ENCODE measurements at regions not wholly inside any gene's neighbourhood (a gene's known extent, or its start where the extent isn't known, plus 50 kb on each side); places are given as distances from the start of the nearest gene placed in this dataset.

- Histone ChIP-seq H3K4me1 (no peaks in the 10 kb centered on the region), H3K36me3 (no peaks in the 10 kb centered on the region), H3K27ac (no peak overlapping the region), H3K9me3 (peaks cover 0 to 4% (median 0%) of the 10 kb centered on the region in 4 donors), H3K4me3 (no peak overlapping the region), H3K27me3 (no peaks in the 10 kb centered on the region)
- TF ChIP-seq POLR2A (IDR thresholded peaks at IDR 0.05) = no peak
- no peak for TF ChIP-seq CTCF (IDR thresholded peaks at IDR 0.05)
- no peak for DNase-seq
Observed at GRCh38 chr12:113577464-113578129, 105.9 kb upstream of the LHX5 start.

DNA sequence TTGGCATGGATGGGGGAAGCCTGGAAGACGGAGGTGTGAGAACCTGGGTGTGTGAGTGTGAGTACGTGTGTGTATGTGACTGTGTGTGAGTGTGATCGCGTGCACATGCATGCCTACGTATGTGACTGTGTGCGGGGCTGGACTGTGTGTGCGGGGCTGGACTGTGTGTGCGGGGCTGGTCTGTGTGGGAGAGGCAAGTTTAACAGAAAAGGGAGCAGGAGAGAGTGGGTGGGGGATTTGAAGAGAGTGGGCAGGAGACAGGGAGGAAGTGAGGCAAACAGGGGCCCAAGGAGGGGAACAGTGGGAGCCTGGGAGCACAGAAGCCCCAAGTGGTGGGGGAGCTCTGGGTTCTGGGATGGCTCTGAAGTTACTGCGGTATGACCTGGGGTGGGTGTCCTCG, 103.7 kb upstream of the LHX5 start:
- no peak overlapping the region for H3K27ac ChIP-seq
- TF ChIP-seq CTCF (IDR thresholded peaks at IDR 0.05) (no peak), POLR2A (IDR thresholded peaks at IDR 0.05) (no peak)
- no peaks in the 10 kb centered on the region for H3K36me3 ChIP-seq
- H3K9me3 ChIP-seq = no peaks in the 10 kb centered on the region
- DNase-seq = no peak
- H3K4me3 ChIP-seq = no peak overlapping the region
- no peaks in the 10 kb centered on the region for H3K27me3 ChIP-seq
- H3K4me1 ChIP-seq = no peaks in the 10 kb centered on the region

GRCh38 chr12:113573148-113573547, 101.5 kb upstream of the LHX5 start:
- Histone ChIP-seq H3K4me3 (no peak overlapping the region), H3K27me3 (no peaks in the 10 kb centered on the region), H3K9me3 (no peaks in the 10 kb centered on the region), H3K4me1 (no peaks in the 10 kb centered on the region), H3K36me3 (no peaks in the 10 kb centered on the region), H3K27ac (no peak overlapping the region)
- DNase-seq = no peak
- TF ChIP-seq POLR2A (IDR thresholded peaks at IDR 0.05) (no peak), CTCF (IDR thresholded peaks at IDR 0.05) (no peak)

DNA sequence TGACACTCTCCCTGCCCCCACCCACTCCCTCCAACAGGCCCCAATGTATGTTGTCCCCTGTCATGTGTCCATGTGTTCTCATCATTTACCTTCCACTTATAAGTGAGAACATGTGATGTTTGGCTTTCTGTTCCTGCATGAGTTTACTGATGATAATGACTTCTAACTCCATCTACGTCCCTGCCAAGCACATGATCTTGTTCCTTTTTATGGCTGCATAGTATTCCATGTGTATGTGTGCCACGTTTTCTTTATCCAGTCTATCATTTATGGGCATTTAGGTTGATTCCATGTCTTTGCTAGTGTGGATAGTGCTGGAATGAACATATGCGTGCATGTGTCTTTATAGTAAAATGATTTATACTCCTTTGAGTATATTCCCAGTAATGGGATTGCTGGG, 100.0 kb upstream of the LHX5 start:
- H3K27ac ChIP-seq = no peak overlapping the region
- TF ChIP-seq POLR2A (IDR thresholded peaks at IDR 0.05) (no peak), CTCF (IDR thresholded peaks at IDR 0.05) (no peak)
- no peaks in the 10 kb centered on the region for H3K9me3 ChIP-seq
- no peaks in the 10 kb centered on the region for H3K27me3 ChIP-seq
- no peaks in the 10 kb centered on the region for H3K4me1 ChIP-seq
- H3K36me3 ChIP-seq = no peaks in the 10 kb centered on the region
- no peak overlapping the region for H3K4me3 ChIP-seq
- no peak for DNase-seq

DNA sequence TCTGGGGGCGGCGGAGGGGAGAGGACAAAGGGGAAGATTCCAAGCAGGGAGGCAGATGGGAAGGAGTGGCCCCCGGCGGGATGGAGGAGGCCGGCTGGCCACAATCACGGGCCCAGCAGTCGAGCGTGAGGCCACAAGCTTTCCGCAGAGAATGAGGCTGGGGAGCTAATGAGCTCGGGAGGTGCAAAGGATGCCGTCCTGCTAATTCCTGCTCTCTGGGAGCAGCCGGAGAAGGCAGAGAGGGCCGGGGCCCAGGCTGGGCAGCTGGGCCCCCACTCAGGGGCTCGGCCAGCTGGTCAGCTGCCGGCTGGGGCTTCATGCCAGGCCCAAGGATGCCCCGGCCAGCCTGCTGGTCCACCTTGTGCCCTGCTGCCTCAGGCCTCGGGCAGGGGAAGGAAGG, 98.1 kb upstream of the LHX5 start:
- Histone ChIP-seq H3K27me3 (no peaks in the 10 kb centered on the region), H3K4me1 (no peaks in the 10 kb centered on the region), H3K9me3 (no peaks in the 10 kb centered on the region), H3K36me3 (no peaks in the 10 kb centered on the region), H3K4me3 (no peak overlapping the region), H3K27ac (no peak overlapping the region)
- no peak for DNase-seq
- TF ChIP-seq POLR2A (IDR thresholded peaks at IDR 0.05) = no peak
- no peak for TF ChIP-seq CTCF (IDR thresholded peaks at IDR 0.05)

- no peak overlapping the region for H3K27ac ChIP-seq
- no peaks in the 10 kb centered on the region for H3K36me3 ChIP-seq
- no peaks in the 10 kb centered on the region for H3K4me1 ChIP-seq
- no peak overlapping the region for H3K4me3 ChIP-seq
- DNase-seq = no peak
- H3K27me3 ChIP-seq = no peaks in the 10 kb centered on the region
- TF ChIP-seq CTCF (IDR thresholded peaks at IDR 0.05) (no peak), POLR2A (IDR thresholded peaks at IDR 0.05) (no peak)
- H3K9me3 ChIP-seq = no peaks in the 10 kb centered on the region
Observed at GRCh38 chr12:113568021-113568420, 96.3 kb upstream of the LHX5 start.
